Breast epithelium (tissue), 4 donors: ENCODE measurements at regions not wholly inside any gene's neighbourhood (a gene's known extent, or its start where the extent isn't known, plus 50 kb on each side); places are given as distances from the start of the nearest gene placed in this dataset.
A peak's percentile ranks its signal among the peaks of the same experiment; 100 is the strongest.

Experiments
- DNase-seq, 2 donors: peaks; one replicate each; pipeline ENCODE4 v3.0.0-alpha.2; 2019; ENCODE audit warnings: low spot score in 2 of 2
- H3K27ac ChIP-seq, 2 donors: fragments of 200-600 bp; sonication (generic) in 1 of 2; one replicate each; pipeline ENCODE4 v1.5.1; 2016 to 2019; ENCODE audit warnings: mild to moderate bottlenecking in 1 of 2
- H3K27me3 ChIP-seq, 2 donors: fragments of 200-600 bp; sonication (generic) in 1 of 2; one replicate each; pipeline versions ENCODE4 v1.5.1 to v1.6.0; 2017 to 2019; ENCODE audit warnings: control low read depth in 1 of 2, mild to moderate bottlenecking in 1 of 2
- H3K36me3 ChIP-seq: fragments of 200-600 bp; one replicate; pipeline ENCODE4 v1.5.1; 2019
- H3K4me1 ChIP-seq, 2 donors: fragments of 200-600 bp; sonication (generic); one replicate each; pipeline ENCODE4 v1.5.1; 2016 to 2019; ENCODE audit warnings: control low read depth in 1 of 2
- H3K4me3 ChIP-seq, 3 donors: fragments of 200-600 bp; sonication (generic); 1 replicate in 2 of 3; 2 replicates in 1 of 3; pipeline ENCODE4 v1.5.1; 2016 to 2019; ENCODE audit warnings: mild to moderate bottlenecking in 3 of 3, moderate library complexity in 2 of 3
- H3K9me3 ChIP-seq, 2 donors: fragments of 200-600 bp; sonication (generic) in 1 of 2; one replicate each; pipeline ENCODE4 v1.5.1; 2016 to 2019; ENCODE audit warnings: control low read depth in 1 of 2
- POLR2A ChIP-seq: fragments of 450-650 bp; IDR thresholded peaks from one replicate; pipeline ENCODE4 v1.6.1; 2016; ENCODE audit warnings: antibody characterized with exemption, mild to moderate bottlenecking, moderate library complexity
- POLR2AphosphoS5 ChIP-seq, 3 donors: sonication (generic); formaldehyde crosslinking; IDR thresholded peaks; one replicate each; pipeline ENCODE4 v1.6.1; 2017; ENCODE audit warnings: antibody characterized with exemption in 3 of 3
- intact Hi-C: fragments of 100-400 bp; cut with DNase I; formaldehyde crosslinking; loops from one replicate; pipeline ENCODE4 v1.15.1; 2023; ENCODE audit warnings: low total_unique reads
- TF ChIP-seq, protein P1 (sequence below), 3 donors: fragments of 450-650 bp; IDR thresholded peaks; one replicate each; pipeline ENCODE4 v1.5.1; 2016 to 2017; ENCODE audit warnings: antibody characterized with exemption in 3 of 3, mild to moderate bottlenecking in 3 of 3, moderate library complexity in 3 of 3

DNA sequence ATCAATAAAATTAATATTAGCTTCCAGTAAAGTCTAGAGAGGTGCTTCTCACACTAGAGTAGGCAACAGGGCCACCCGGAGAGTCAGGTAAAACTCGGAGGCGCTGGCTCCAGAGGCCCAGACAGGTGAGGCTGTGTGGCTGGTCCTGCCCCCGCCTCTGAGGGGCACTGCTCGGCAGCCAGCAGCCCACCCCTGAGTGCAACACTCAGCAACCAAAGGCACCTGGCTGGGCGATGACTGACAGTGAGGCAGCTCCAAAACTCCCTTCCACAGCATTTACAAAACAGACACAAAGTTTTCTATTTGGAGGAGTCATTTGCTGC is 138.8 kb upstream of the ID2 start:
- no peak for DNase-seq
- no peak overlapping the region for H3K4me3 ChIP-seq
- H3K27ac ChIP-seq = peak overlapping the region; percentile 17 to 55

DNA sequence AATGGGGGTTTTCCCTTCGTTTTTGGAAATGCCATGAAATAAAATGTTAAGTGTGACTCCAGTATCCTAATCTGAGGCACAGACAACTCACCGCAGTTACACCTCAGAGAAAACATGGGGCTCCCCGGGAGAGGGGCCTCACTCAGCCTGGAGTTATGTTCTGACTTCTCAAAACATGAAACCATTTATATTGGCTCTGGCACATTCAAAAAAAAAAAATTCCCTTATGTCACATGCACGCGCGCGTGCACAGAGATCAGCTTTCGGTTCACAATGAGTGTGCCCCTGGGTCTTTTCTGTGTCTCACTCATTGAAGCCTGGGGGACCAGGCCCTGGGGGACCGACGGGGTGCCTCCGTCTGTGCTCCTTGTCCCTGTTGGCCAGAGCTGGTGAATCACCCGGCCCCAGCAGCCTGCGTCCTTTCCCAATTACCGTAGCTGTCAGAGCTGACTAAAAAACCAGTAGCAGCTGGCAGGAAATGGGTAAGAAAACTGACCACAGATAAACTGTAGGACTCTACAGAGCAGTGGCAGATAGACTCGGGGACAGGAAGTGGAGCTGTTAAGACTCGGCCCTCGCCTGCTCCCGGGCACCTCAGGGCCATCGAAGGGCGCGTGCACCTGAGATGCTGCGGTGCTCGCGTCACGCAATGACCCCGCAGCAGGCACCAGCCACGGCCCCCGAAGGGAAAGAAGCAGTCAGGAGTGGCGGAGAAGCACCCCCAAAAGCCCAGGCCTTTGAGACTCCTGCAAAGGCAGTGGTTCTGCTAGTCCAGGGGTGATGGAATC is 138.3 kb upstream of the ID2 start:
- Histone ChIP-seq H3K9me3 (no peaks in the 10 kb centered on the region), H3K4me3 (no peak overlapping the region), H3K27me3 (no peaks in the 10 kb centered on the region), H3K36me3 (no peaks in the 10 kb centered on the region), H3K27ac (peak overlapping the region; percentile 17 to 55), H3K4me1 (peaks cover 0 to 16% of the 10 kb centered on the region in 2 donors)
- DNase-seq = no peak
- intact Hi-C loops = no loop called here
- TF ChIP-seq POLR2AphosphoS5 (IDR thresholded peaks at IDR 0.05) = no peak
- TF ChIP-seq, protein P1, sequence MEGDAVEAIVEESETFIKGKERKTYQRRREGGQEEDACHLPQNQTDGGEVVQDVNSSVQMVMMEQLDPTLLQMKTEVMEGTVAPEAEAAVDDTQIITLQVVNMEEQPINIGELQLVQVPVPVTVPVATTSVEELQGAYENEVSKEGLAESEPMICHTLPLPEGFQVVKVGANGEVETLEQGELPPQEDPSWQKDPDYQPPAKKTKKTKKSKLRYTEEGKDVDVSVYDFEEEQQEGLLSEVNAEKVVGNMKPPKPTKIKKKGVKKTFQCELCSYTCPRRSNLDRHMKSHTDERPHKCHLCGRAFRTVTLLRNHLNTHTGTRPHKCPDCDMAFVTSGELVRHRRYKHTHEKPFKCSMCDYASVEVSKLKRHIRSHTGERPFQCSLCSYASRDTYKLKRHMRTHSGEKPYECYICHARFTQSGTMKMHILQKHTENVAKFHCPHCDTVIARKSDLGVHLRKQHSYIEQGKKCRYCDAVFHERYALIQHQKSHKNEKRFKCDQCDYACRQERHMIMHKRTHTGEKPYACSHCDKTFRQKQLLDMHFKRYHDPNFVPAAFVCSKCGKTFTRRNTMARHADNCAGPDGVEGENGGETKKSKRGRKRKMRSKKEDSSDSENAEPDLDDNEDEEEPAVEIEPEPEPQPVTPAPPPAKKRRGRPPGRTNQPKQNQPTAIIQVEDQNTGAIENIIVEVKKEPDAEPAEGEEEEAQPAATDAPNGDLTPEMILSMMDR (IDR thresholded peaks at IDR 0.05) = no peak
- no peak for TF ChIP-seq POLR2A

More for the DNA sequence above, 138.8 kb upstream of the ID2 start:
- H3K36me3 ChIP-seq = no peaks in the 10 kb centered on the region
- H3K9me3 ChIP-seq = no peaks in the 10 kb centered on the region
- H3K4me1 ChIP-seq = peaks cover 0 to 16% of the 10 kb centered on the region in 2 donors
- H3K27me3 ChIP-seq = no peaks in the 10 kb centered on the region
- intact Hi-C loops = no loop called here
- TF ChIP-seq POLR2A (no peak), POLR2AphosphoS5 (IDR thresholded peaks at IDR 0.05) (no peak)
- TF ChIP-seq, protein P1 (IDR thresholded peaks at IDR 0.05) = no peak

DNA sequence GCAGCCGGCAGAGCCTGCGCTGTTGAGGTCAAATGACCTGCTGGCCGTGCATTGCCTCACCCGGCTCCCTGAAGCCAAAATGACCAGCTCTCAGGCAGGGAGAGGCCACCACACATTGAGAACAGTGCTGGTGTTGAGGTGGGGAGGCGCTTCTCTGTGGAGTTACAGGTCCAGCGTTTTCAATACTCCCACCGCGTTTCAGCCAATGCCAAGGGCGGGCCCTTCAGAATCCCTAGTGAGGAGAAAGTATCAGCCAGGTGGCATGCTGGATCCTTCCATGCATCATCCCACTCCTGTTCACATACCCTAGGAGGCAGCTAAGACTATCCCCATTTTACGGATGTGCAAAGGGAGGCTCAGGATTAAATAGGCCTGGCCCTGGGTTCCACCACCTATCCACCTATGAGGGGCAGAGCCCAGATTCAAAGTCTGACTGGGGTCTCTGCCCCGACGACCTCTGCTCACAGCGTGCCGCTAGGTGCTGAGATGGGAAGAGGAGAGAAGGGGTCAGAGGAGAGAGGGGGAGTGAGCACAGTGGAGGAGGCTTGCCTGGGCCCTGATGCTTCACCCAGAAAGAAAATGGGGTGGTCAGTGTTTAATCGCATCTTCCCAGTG is 137.6 kb upstream of the ID2 start:
- intact Hi-C loops = no loop called here
- Histone ChIP-seq H3K27me3 (no peaks in the 10 kb centered on the region), H3K36me3 (no peaks in the 10 kb centered on the region), H3K27ac (peak overlapping the region; percentile 17 to 55), H3K9me3 (no peaks in the 10 kb centered on the region), H3K4me3 (no peak overlapping the region), H3K4me1 (peaks cover 0 to 11% of the 10 kb centered on the region in 2 donors)
- DNase-seq = no peak
- TF ChIP-seq POLR2AphosphoS5 (IDR thresholded peaks at IDR 0.05) (no peak), POLR2A (no peak)
- TF ChIP-seq, protein P1 (IDR thresholded peaks at IDR 0.05) = no peak

DNA sequence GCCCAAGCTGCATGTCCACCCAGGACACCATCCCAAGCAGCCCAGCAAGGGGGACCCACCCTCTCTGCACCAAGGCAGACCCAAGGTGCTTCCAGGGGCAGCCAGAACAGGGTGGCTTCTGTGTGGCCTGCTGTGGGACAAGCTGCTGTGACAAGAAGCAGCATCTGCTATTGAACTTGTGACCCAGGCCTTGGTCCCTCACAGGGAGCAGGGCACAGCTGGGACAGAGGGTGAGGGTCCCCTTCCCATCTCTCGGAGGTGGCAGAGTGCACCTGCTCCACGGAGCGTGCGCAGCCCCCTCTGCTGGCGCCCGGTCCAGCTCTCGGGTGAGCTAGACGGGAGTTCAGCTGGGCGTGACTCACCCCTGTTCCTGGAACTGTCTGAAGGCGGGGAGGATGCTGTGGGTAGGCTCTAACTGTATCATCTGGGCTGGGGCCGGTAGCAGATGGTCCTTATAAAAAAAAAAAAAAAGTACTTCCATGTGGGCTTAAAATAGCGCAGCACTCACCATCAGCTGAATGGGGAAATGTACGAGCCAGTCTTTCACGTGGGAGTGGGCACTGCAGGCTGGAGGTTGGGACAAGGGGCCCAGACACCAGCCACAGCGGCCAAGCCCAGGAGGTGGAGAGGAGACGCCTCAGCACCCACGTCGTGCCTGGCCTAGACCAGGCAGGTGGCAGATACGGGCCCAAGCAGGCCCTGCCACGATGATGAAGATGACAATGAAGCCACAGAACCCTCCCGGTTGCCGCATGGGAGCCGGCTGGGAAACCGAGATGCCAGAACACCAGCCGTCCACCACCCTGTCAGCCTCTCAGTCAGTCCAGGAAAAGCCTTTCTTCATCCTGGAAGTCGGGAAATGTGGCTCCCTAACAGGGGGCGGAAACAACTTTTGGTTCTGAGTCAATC is 136.8 kb upstream of the ID2 start:
- Histone ChIP-seq H3K27ac (peak overlapping the region; percentile 17 to 63), H3K9me3 (no peaks in the 10 kb centered on the region), H3K36me3 (no peaks in the 10 kb centered on the region), H3K27me3 (no peaks in the 10 kb centered on the region), H3K4me3 (no peak overlapping the region), H3K4me1 (peaks cover 0 to 5% of the 10 kb centered on the region in 2 donors)
- intact Hi-C loops = no loop called here
- TF ChIP-seq, protein P1 (IDR thresholded peaks at IDR 0.05) = no peak
- peak in 1 of 3 donors; percentile 78 for TF ChIP-seq POLR2AphosphoS5 (IDR thresholded peaks at IDR 0.05)
- DNase-seq = peak in 1 of 2 donors; percentile 41
